HG03442 (cell line): ENCODE measurements at regions not wholly inside any gene's neighbourhood (a gene's known extent, or its start where the extent isn't known, plus 50 kb on each side); places are given as distances from the start of the nearest gene placed in this dataset.
"Not testable (repeated sequence)": the region's sequence is repeated elsewhere in the genome, so short reads cannot be mapped to it uniquely, and the experiment has no call there.

ENCODE experiments used
- ATAC-seq: cut with Tn5 transposase; IDR thresholded peaks from one replicate; pipeline ENCODE4 v1.9.1; 2021; ENCODE audit warnings: mild to moderate bottlenecking, moderate library complexity; ENCODE audit not compliant: unreplicated experiment

DNA sequence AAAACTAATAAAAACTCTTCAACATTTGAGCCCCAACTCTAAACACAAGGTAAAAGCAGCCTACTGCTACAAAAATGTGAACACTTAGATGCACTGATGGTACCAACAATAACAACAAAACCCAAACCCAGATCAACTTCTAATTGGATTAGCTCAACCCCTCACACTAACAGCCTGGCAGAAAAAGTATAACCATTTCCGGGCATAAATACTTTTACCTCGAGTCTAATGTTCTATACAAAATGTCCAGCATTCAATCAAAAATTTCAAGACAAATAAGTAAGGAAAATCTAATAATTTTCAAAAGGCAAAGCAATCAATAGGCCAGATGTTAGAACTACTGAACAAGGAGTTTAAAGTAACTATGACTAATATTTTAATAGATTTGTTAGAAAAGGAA, 303.3 kb downstream of the ARRDC4 start:
- ATAC-seq = no peak

DNA sequence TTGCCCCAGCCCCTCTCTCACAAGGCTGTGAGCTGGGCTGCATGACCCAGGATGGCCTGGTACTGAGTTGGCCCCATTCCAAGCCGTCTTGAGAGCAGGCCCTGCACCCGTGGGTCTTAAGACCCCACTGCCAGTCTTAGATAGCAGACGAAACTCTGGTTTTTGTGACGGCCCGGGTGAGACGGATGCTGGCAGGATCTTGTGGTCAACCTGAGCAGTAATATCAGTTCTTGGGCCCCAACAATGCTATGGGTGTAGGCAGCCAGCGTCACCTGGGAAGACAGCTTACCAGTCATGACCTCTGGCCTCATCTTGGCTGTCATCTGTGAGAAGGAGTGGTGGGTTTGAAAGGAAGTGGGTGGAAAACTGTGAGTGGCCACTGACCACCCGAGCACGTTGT, 305.8 kb downstream of the ARRDC4 start:
- no peak for ATAC-seq

DNA sequence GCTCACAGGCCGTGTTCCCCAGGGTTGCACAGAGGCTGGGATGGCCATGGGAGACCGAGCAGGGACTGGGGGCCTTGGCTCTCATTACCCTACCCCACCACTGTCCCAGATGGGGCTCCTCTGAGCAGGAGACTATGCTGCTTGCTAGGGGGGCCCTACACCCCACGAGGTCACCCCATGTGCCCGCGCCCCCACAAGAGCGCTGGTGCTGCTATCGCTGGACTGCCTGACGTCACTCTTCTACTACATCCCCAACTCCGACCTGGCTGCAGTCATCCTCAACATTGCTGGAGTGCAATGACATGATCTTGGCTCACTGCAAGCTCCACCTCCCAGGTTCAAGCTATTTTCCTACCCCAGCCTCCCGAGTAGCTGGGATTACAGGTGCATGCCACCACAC, 307.7 kb downstream of the ARRDC4 start:
- ATAC-seq = no peak

DNA sequence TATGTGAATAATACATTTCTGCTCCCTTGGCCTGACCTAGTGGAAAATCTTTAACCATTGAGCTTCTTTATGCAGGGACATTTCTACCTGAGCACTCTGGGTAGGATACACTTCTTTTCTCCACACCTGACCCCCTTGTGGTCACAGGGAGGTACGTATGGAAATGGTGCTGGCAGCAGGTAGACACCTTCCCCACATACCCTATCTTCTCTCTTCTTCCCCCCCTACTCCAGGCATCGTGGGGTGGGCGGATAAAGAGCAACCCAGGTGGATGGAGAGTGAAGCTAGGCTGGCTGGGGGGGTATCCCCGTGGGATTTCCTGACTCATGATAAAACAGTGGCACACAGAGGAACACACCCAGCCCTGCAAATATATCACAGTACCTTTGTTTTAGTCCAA, 312.1 kb downstream of the ARRDC4 start:
- no peak for ATAC-seq

DNA sequence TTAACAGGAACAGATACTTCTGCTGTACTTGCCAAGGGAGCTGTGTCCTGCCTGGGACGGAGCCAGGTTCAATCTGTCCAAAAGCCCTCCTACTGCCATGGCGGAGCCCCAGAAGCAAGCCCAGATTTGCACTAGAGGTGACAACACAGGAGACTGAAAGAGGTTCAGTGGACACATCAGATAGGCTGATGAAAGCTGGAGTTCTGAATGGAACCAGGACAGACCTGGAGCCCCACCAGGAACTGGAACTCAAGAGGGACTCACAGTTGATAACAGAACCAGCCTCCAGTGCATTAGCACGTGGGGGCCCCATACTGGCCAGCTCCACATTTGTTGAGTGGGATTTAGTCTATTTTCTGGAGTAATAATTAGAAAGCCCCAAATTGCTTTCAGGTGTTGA, 315.5 kb downstream of the ARRDC4 start:
- no peak for ATAC-seq

DNA sequence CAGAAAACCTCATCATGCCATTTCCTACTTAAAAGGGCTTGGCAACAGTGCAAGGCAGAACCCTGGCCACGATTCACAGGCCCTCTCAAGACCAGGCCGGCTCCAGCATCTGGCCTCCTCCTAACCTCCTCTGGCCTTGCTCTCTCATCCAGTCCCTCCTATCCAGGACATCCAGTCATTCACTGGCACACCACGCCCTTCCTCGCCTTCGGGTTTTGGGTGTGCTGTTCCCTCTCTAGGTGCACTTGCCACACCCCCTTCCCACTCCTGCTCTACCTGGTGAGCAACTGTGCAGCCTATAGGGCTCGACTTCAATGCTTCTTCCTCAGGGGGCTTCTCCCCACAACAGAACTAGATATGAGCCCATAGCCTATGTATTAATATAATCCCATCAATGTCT, 317.1 kb downstream of the ARRDC4 start:
- ATAC-seq = no peak

DNA sequence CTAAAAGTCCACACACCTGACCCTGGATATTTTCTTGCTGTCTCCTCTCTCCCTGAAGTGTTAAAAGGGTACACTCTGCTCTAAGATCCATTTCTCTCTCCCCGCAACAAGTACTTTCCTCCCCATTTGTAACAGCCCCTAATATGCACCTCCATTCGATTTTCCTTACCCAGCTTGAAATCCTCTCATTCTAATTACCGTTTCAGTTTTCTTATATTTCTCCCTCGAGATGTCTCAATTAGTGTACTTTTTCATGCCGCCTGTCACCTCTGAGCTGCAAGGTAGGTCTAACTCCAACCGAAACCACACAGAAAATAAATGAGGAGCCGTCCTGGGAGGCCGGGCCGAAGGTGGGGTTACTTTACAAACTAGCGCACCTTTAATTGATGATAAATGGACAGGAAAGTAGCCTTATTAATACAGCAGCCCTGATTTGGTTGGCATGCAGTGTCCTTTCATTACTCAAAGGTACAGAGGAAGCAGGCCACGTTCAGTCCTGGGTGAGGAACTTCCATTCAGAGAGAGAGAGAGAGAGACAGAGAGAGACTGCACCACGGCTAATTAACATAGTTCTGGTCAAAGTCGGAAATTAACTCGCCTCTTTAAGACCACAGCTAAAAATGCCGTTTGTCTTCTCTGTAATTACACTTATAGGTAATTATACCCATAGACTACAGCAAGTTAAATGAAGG, 319.9 kb downstream of the ARRDC4 start:
- no peak for ATAC-seq

DNA sequence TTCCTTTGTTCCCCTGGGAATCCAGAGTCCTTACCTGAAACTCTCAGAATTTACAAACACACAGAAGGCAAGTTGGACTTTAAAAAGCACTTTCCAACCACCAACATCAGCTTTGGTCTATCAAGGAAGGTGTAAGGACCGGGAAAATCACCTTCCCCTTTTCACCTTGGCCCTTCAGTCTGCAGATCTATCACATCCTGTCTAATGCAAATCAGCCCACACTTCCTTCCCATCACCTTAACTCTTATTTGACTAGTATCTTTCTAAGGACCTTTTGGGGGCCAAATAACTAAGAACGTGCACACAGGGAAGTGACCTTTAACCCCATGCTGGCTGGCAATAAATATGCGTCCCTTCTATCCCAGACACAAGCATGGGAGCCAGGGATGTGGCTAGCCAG, 320.6 kb downstream of the ARRDC4 start:
- ATAC-seq = no peak

DNA sequence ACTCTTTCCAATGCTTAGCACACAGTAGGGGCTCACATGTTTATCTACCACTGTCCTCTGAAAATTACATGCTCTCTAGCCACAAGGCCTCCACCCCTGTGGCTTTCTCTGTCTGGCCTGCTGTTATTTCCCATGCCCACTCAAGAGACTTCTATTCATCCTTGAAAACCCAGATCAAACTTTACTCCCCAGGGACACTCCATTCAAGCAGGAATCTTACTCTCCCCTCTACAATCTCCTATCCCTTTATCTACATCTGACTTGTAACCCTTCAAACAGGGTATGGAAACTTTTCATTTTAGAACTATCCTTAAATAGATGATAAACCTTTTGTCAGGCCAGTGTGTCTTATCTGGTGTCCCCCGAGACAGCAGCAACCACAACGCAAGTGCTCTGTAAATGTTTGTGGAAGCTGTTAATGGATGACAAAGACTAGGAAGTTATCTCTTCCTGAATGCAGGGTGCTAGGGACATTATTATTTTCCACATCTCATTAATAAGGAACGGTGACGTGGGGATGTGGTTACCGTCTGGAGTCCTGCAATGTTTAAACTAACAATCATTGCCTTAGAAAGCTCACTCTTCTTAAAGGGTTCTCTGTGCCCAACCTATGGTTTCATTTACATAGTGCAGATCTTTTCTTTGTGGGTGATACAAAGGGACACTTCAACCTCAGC, 322.3 kb downstream of the ARRDC4 start:
- ATAC-seq = no peak

DNA sequence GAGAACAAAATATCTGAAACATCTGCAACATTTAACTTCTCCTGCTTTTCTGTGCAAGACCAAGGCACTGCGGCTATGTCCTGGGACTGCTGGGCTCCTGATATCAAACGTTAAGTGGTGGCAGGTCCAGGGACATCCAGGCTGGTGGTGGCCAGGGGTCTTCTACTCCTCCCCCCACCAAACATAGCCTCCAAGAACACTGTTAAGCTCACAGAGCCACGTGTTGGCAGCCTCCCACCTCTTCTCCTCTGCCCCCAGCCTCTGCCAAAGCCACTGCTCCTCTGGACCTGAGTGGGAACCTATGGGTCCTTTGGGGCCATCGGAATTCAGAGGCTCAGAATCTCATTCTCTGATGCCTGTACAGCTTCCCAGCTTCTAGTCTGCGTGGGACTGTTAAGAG, 325.7 kb downstream of the ARRDC4 start:
- no peak for ATAC-seq

DNA sequence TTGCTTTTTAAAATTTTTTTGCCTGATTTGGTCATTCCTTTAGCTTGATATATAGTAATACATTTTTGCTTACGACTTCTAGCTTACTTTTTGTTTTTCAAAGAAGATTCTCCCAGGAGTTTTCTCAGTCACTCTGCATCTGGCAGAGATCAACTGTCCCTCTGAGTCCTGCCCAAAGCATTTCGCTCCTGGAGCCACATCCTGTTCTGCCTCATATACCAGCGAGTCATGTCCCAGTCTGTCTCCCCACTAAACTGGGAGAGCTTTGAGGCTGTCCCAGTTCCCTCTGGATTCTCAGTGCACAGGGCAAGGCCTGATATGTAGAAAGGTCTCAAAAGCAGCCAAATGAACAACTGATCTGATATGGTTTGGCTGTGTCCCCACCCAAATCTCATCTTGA, 326.3 kb downstream of the ARRDC4 start:
- no peak for ATAC-seq

DNA sequence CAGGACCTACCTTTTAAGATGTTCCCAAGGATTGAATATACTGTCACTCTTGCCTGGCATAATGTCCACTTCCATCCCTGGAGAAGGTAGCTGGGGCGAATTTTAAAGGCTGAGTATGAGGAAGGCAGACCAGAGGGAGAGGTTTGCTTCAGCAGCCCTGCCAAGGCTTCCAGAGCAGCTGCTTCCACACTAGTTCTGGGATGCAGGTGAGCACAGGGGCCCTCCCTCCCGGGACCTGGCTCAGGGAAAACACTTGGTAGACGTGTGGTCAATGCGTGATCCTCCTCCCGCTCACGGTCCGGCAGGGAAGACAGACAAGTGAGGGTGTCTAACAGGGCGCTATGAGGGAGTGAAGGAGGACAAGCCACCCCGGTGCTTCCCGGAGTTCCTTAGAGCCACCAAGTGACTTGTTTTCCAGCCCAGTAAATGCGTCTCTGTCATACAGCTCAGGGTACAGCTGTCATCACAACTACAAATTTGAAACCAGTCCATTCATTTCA, 327.6 kb downstream of the ARRDC4 start:
- ATAC-seq = no peak

DNA sequence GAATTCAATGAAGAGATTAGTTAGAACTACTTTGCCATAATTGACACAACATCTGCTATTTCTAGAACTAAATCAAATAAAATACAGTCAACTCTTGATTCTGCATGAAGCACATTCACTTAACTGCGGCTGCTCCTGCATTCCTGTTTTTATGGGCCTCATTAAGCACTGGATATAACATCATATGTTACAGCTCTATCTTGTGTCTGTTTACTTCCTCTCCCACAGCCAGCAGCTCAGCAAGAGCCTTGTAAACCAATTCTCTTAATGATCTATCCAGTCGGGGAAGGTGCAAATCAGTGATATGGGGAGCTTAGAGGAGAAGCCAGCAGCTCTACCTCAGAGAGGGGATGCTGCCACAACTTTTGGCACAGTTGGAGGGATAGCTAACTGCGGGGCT, 329.2 kb downstream of the ARRDC4 start:
- no peak for ATAC-seq

DNA sequence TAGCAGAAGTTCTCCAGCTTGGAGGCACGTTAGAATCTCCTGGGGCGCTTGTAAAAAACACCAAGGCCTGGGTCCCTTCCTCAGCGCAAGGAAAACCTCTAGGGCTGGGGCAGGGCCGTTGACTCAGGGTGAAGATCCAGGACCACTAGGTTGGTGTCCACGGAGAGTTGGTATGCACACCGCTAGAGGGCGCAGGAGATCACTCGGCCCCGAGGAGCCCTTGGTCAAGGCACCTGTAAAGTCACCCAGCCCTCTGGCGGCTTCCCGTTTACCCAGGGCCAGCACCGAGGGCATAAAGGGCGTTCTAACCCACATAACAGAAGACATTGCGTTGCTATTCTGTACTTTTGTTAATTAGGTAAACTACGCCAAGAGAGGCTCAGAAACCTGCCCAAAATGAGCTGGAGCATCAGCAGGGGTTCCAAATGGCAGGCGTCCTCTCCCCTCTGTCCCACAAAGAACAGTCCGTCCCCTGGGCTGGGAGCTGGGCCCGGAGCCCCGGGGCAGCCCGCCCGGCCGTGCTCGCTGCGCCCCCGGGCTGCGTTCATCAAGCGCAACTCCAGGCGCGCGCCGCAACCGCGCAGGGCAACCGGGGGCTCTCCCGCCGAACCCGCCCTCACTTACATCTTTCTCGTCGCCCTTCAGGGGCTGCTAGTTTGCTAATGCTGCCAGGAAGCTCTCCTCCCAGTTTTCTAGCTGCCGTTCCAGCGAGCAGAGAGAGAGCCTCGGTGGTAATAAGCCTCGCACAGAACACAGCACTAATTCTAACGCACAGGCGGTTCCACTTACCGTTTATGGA, 332.1 kb downstream of the ARRDC4 start:
- ATAC-seq = peak; percentile 67

DNA sequence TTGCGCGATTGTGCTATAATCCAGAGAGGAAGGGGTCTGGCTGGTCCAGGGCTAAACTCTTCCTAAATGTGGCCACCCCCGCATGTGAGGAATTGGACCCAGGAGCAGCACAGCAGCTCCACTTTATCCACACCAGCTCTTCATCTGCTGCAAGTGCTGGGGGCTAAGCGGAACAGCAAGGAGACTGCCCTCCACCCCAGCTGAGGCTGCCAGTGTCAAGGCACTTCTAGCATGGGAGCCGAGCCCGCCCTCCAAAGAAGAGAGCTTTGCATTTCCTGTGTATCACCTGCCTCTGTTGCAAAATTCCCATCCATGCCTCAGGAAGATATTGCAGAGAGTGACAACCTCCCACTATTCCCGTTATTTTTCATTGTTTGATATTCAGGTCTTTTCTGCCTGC, 333.6 kb downstream of the ARRDC4 start:
- no peak for ATAC-seq

DNA sequence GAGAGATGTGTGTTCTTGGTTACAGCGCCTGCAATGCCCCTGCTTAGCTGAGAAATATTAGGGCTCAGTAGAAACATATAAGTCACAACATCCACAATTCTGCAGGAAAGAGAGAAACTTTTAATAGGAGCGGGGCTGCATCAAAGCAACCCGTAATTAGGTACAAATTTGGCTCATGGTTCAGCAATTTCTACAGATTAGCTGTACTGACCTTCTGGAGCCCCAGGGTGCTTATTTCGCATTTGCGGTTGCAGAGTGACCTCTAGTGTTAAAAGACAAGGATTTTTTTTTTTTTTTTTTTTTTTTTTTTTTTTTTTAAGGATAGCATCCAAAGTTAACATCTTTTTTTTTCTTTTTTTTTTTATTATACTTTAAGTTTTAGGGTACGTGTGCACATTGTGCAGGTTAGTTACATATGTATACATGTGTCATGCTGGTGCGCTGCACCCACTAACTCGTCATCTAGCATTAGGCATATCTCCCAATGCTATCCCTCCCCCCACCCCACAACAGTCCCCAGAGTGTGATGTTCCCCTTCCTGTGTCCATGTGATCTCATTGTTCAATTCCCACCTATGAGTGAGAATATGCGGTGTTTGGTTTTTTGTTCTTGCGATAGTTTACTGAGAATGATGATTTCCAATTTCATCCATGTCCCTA, 334.7 kb downstream of the ARRDC4 start:
- not testable (repeated sequence) for ATAC-seq

DNA sequence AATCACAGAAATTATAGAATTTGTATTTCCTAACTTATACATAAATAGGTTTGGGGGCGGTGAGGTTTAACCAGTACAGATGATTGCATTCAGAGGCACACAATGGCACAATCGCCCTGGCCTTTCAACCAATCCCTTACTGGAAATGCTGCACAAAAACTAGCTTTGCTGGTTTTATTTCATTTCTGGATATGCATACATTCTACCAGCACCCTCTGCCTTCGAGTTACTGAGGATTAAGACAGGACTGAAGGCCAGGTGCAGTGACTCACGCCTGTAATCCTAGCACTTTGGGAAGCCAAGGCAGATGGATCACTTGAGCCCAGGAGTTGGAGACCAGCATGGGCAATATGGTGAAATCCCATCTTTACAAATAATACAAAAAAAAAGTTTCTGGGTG, 336.1 kb downstream of the ARRDC4 start:
- no peak for ATAC-seq

DNA sequence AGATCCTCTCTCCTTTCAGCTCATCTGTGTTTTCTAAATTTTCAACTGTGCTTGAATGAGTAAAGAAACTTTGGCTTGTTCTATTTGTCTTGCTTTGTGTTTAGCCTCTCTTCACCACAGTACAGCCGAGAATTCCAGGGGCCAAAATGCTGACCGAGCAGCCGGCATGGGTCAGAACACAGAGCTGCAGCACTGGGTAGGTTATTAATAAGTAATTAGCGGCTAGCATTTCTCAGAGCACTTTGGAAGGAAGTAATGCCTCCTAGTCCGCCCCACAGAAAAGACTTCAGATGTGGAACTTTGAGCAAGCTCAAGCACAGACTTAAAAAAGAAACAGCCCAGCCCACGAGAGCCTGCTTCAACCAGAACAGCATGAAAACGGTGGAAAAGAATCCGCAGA, 343.9 kb downstream of the ARRDC4 start:
- no peak for ATAC-seq

DNA sequence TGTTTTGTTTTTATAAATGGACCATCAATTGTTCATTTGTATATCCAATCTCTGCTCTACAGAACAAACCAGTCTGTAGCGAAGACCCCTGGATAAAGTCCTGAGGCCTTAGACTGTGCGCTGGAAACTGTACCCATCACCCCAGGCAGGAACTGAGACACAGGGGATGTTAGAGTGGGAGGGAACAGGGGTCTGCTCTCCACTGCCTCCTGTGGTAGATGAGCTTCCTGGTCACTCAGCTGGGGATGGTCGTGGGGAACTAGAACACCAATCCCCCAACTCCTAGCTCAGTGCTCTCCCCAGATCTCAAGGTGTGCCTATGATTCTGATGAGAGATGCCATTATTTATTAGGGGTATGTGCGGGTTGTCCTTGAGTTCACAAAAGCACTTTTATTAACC, 340.2 kb upstream of the IGF1R start:
- no peak for ATAC-seq

DNA sequence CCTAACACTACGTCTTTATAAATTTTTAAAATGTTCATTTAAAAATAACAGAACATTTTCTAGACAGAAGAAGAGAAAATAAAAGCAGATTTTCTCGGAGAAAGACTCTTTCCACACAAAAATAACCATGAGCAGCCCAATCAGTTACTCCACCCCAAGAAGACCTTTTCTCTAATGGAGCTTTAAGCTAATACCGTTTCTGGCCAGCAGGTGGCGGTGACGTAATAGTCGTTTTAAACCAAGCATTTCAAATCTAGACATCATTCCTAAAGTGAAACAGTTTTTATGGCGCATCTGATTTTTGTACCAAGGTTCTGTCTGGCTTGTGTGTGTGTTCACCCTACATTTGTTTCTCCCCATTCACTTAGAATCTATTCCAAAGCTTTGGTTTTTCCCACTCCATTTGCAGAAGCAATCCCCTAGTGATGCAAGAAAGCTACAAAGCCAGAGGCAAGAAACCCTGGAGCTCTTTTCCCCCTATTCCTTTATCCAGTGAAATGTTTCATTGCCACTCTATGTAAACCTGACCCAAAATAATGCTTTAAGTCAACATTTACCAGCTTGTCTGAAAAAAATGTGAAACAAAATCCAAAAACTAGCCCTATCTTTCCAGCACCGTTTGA, 336.7 kb upstream of the IGF1R start:
- ATAC-seq = peak; percentile 72

DNA sequence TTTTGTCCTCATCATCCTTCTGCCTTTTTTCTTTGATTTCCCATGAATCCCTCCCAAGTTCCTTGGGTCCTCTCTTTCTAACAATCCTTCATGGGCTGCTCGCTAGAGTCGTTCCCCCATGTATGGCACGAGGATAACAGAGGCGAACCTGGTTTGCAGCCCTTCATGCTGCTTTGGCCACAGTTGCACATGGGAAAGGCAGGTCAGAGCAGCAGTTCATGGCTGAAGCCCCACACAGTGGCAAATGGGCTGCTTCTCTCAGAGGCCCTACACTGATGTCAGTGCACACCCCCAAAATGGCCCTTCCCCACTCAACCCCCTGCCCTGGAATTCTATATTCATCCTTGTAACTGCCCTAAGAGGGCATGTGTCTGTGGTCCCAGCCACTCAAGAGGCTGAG, 335.4 kb upstream of the IGF1R start:
- ATAC-seq = no peak
